IMR-90 (cell line): ENCODE measurements at regions not wholly inside any gene's neighbourhood (a gene's known extent, or its start where the extent isn't known, plus 50 kb on each side); places are given as distances from the start of the nearest gene placed in this dataset.

ENCODE experiments used
- ATAC-seq: fragments of 200-7000 bp; cut with Tn5 transposase; 2 replicates; pipeline ENCODE4 v1.9.1; 2020; ENCODE audit warnings: low read depth, mild to moderate bottlenecking, moderate library complexity
- BruUV-seq: library from RNA; stranded (reverse); fragments of 400-500 nt; replicated peaks from 2 replicates; lab custom pipeline; 2021; lab: Mats Ljungman, UMichigan
- CTCF ChIA-PET: fragments of 300-600 bp; formaldehyde crosslinking; extraction: SDS; loops from one replicate; lab custom pipeline; 2021; ENCODE audit warnings: antibody characterized with exemption; lab: Yijun Ruan, JAX
- POLR2A ChIA-PET: fragments of 300-600 bp; sonication (Branson Sonifier 250); formaldehyde crosslinking; loops from one replicate; lab custom pipeline; 2022; ENCODE audit warnings: antibody characterized with exemption; ENCODE audit not compliant: unreplicated experiment; lab: Charles Lee
- DNase-seq: peaks from one replicate; pipeline ENCODE4 v3.0.0; 2013
- H2AFZ ChIP-seq: replicated peaks from 2 replicates; pipeline ENCODE3; 2013; ENCODE audit warnings: low read length, mild to moderate bottlenecking; ENCODE audit not compliant: poor library complexity
- H2AK5ac ChIP-seq: 2 replicates; pipeline ENCODE4 v1.6.1; 2013; ENCODE audit warnings: low read depth, low read length, inconsistent platforms
- H2AK9ac ChIP-seq: replicated peaks from 2 replicates; pipeline ENCODE3; 2013; ENCODE audit warnings: mild to moderate bottlenecking, low read depth, low read length, moderate library complexity; ENCODE audit not compliant: poor library complexity
- H2BK120ac ChIP-seq: 2 replicates; pipeline ENCODE4 v1.6.1; 2013; ENCODE audit warnings: low read depth, low read length, inconsistent platforms
- H2BK15ac ChIP-seq: 3 replicates; pipeline ENCODE4 v1.6.1; 2013; ENCODE audit warnings: low read depth, low read length, inconsistent platforms
- H2BK20ac ChIP-seq: 2 replicates; pipeline ENCODE4 v1.6.1; 2013; ENCODE audit warnings: low read depth, mild to moderate bottlenecking, inconsistent platforms, low read length, moderate library complexity
- H2BK5ac ChIP-seq: 2 replicates; pipeline ENCODE4 v1.6.1; 2013; ENCODE audit warnings: mild to moderate bottlenecking, low read depth, low read length, inconsistent platforms; ENCODE audit not compliant: poor library complexity, severe bottlenecking
- H3K14ac ChIP-seq: replicated peaks from 2 replicates; pipeline ENCODE4 v1.6.1; 2013; ENCODE audit warnings: low read depth, low read length, inconsistent platforms
- H3K18ac ChIP-seq: 2 replicates; pipeline ENCODE4 v1.6.1; 2013; ENCODE audit warnings: low read depth, low read length, control low read depth
- H3K23ac ChIP-seq: 2 replicates; pipeline ENCODE4 v1.6.1; 2013; ENCODE audit warnings: low read depth, low read length, inconsistent platforms
- H3K27ac ChIP-seq: 2 replicates; pipeline ENCODE4 v1.5.1; 2013; ENCODE audit warnings: mild to moderate bottlenecking, control low read depth, low read length; ENCODE audit not compliant: insufficient read depth
- H3K27me3 ChIP-seq: 2 replicates; pipeline ENCODE4 v1.6.1; 2013; ENCODE audit warnings: low read length; ENCODE audit not compliant: control insufficient read depth, insufficient read depth
- H3K36me3 ChIP-seq: 2 replicates; pipeline ENCODE4 v1.6.1; 2013; ENCODE audit warnings: low read length, mixed read lengths; ENCODE audit not compliant: control insufficient read depth, insufficient read depth
- H3K4ac ChIP-seq: 2 replicates; pipeline ENCODE4 v1.6.1; 2013; ENCODE audit warnings: low read depth, low read length, inconsistent platforms
- H3K4me1 ChIP-seq: 2 replicates; pipeline ENCODE4 v1.6.1; 2013; ENCODE audit warnings: low read length, mixed read lengths; ENCODE audit not compliant: control insufficient read depth, insufficient read depth
- H3K4me2 ChIP-seq: 2 replicates; pipeline ENCODE4 v1.6.1; 2013; ENCODE audit warnings: low read depth, mild to moderate bottlenecking, control low read depth, low read length, moderate library complexity
- H3K4me3 ChIP-seq: 2 replicates; pipeline ENCODE4 v1.5.1; 2013; ENCODE audit warnings: low read depth, mild to moderate bottlenecking, control low read depth, low read length, moderate library complexity; ENCODE audit not compliant: insufficient read depth
- H3K56ac ChIP-seq: 2 replicates; pipeline ENCODE4 v1.6.1; 2013; ENCODE audit warnings: low read length, inconsistent platforms; ENCODE audit not compliant: insufficient read depth; ENCODE audit errors: extremely low read depth
- H3K79me1 ChIP-seq, 2 experiments: 2 replicates each; pipeline ENCODE4 v1.6.1; 2013; ENCODE audit warnings: low read length in 2 of 2, inconsistent platforms in 1 of 2, low read depth in 1 of 2
- H3K9ac ChIP-seq: 2 replicates; pipeline ENCODE4 v1.6.1; 2013; ENCODE audit warnings: low read depth, low read length, control low read depth
- H3K9me1 ChIP-seq: 2 replicates; pipeline ENCODE4 v1.6.1; 2013; ENCODE audit warnings: low read length, inconsistent platforms; ENCODE audit not compliant: insufficient read depth
- H3K9me3 ChIP-seq: 2 replicates; pipeline ENCODE4 v1.6.1; 2013; ENCODE audit warnings: low read length; ENCODE audit not compliant: control insufficient read depth, insufficient read depth
- H4K20me1 ChIP-seq: 2 replicates; pipeline ENCODE4 v1.6.1; 2013; ENCODE audit warnings: low read length, inconsistent platforms; ENCODE audit not compliant: insufficient read depth
- H4K5ac ChIP-seq: 2 replicates; pipeline ENCODE4 v1.6.1; 2013; ENCODE audit warnings: mild to moderate bottlenecking, low read depth, low read length, control low read depth
- H4K8ac ChIP-seq, 2 experiments: 2 replicates each; pipeline ENCODE4 v1.6.1; 2013; ENCODE audit warnings: low read depth in 2 of 2, low read length in 2 of 2, control low read depth in 1 of 2, inconsistent platforms in 1 of 2
- H4K91ac ChIP-seq: 2 replicates; pipeline ENCODE4 v1.6.1; 2013; ENCODE audit warnings: low read depth, low read length, inconsistent platforms; ENCODE audit not compliant: insufficient read depth
- BHLHE40 ChIP-seq: fragments of 150-350 bp; IDR thresholded peaks from 2 replicates; pipeline ENCODE4 v1.6.1; 2016; ENCODE audit warnings: mild to moderate bottlenecking, low read depth, low read length
- CEBPB ChIP-seq: IDR thresholded peaks from 2 replicates; pipeline ENCODE4 v1.6.1; 2012; ENCODE audit warnings: low read depth, low read length, improper control_type of control experiment
- CHD1 ChIP-seq: IDR thresholded peaks from 2 replicates; pipeline ENCODE4 v1.6.1; 2012; ENCODE audit warnings: low read depth, low read length, improper control_type of control experiment
- ELK1 ChIP-seq: fragments of 150-350 bp; IDR thresholded peaks from 2 replicates; pipeline ENCODE4 v1.6.1; 2016; ENCODE audit warnings: low read depth, mild to moderate bottlenecking, low read length, moderate library complexity, borderline replicate concordance
- FOS ChIP-seq: fragments of 150-350 bp; IDR thresholded peaks from 2 replicates; pipeline ENCODE4 v1.6.1; 2016; ENCODE audit warnings: low read depth, low read length
- MAFK ChIP-seq: IDR thresholded peaks from 2 replicates; pipeline ENCODE4 v1.6.1; 2012; ENCODE audit warnings: low read depth, low read length, improper control_type of control experiment
- MAZ ChIP-seq: IDR thresholded peaks from 2 replicates; pipeline ENCODE4 v1.6.1; 2012; ENCODE audit warnings: low read depth, mild to moderate bottlenecking, low read length, improper control_type of control experiment, moderate library complexity, borderline replicate concordance
- MXI1 ChIP-seq: IDR thresholded peaks from 2 replicates; pipeline ENCODE4 v1.6.1; 2012; ENCODE audit warnings: low read depth, mild to moderate bottlenecking, low read length, moderate library complexity, borderline replicate concordance
- NFE2L2 ChIP-seq: fragments of 150-350 bp; IDR thresholded peaks from 2 replicates; pipeline ENCODE4 v1.6.1; 2016; ENCODE audit warnings: low read depth, mild to moderate bottlenecking, low read length
- POLR2A ChIP-seq: IDR thresholded peaks from 2 replicates; pipeline ENCODE4 v1.6.1; 2012; ENCODE audit warnings: mild to moderate bottlenecking, low read depth, low read length
- RAD21 ChIP-seq: IDR thresholded peaks from 2 replicates; pipeline ENCODE4 v1.6.1; 2012; ENCODE audit warnings: low read length, improper control_type of control experiment
- RCOR1 ChIP-seq: IDR thresholded peaks from 2 replicates; pipeline ENCODE4 v1.6.1; 2012; ENCODE audit warnings: mild to moderate bottlenecking, low read length, improper control_type of control experiment; ENCODE audit not compliant: insufficient replicate concordance
- SMC3 ChIP-seq: fragments of 150-350 bp; IDR thresholded peaks from 2 replicates; pipeline ENCODE4 v1.6.1; 2016; ENCODE audit warnings: low read depth, mild to moderate bottlenecking, antibody characterized with exemption, low read length, moderate library complexity
- USF2 ChIP-seq: fragments of 150-350 bp; IDR thresholded peaks from 2 replicates; pipeline ENCODE4 v1.6.1; 2017; ENCODE audit warnings: mild to moderate bottlenecking, antibody characterized with exemption, low read length, low read depth
- WGBS, 2 experiments: methylation state at CpG; one replicate each; pipeline versions ENCODE4 v1.1.5 to v1.1.7; 2013; ENCODE audit warnings: missing lambda C conversion rate in 2 of 2; ENCODE audit not compliant: insufficient read length in 1 of 2; ENCODE audit errors: extremely low coverage in 2 of 2; 5-methylcytosine and 5-hydroxymethylcytosine counted together
- dilution Hi-C: fragments of 300-500 bp; cut with HindIII; formaldehyde crosslinking; loops from one replicate; pipeline ENCODE4 v1.14.3; 2018; ENCODE audit warnings: low sequenced_read_pairs; ENCODE audit not compliant: unreplicated experiment
- in situ Hi-C: fragments of 300-500 bp; cut with MboI; formaldehyde crosslinking; loops from 3 replicates; pipeline ENCODE4 v1.14.3; 2019; ENCODE audit warnings: low sequenced_read_pairs, inconsistent platforms, mixed read lengths
- intact Hi-C: fragments of 100-400 bp; cut with micrococcal nuclease; formaldehyde crosslinking; loops from 2 replicates; pipeline ENCODE4 v1.10.0; 2022
- TF ChIP-seq, protein P1 (sequence below): conservative IDR thresholded peaks from 2 replicates; pipeline ENCODE4 v1.5.1; 2012; ENCODE audit warnings: mild to moderate bottlenecking, low read depth, low read length, improper control_type of control experiment

DNA sequence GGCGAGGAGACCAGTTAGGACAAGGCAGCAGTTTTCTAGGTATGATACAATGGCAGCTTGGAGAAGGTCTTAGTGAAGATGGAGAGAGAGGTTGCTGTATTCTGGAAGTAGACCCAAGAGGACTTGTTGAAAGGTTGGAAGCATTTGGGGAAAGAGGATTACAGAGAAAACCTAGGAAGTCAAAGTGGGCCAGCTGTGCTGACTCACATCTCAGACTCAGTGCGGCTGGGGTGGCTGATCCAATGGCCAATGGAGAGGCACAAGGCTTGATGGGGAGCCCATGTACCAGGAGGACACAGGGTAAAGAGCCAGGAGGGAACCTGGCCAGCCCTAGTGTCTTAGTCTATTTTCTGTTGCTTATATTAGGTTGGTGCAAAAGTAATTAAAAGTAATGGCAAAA is 194.5 kb upstream of the GALNT17 start:
- dilution Hi-C loops (no loop called here), intact Hi-C loops (no loop called here), in situ Hi-C loops (no loop called here)
- no peak overlapping the region for H3K4me3 ChIP-seq
- POLR2A ChIA-PET: no interaction called here
- peaks cover 19% of the 10 kb centered on the region for H3K9me3 ChIP-seq
- H4K5ac ChIP-seq: no peak overlapping the region
- no peak for ATAC-seq
- H2BK120ac ChIP-seq: no peak overlapping the region
- H3K14ac ChIP-seq: no peak overlapping the region
- no peak overlapping the region for H2BK5ac ChIP-seq
- no peak overlapping the region for H2BK20ac ChIP-seq
- H3K9ac ChIP-seq: no peak overlapping the region
- no peaks in the 10 kb centered on the region for H3K4me1 ChIP-seq
- no peak overlapping the region for H3K4me2 ChIP-seq
- H2AFZ ChIP-seq: no peak overlapping the region
- H3K27me3 ChIP-seq: no peaks in the 10 kb centered on the region
- no peak overlapping the region for H4K91ac ChIP-seq
- TF ChIP-seq CEBPB (no peak), BHLHE40 (no peak), POLR2A (no peak), MAFK (no peak), SMC3 (no peak), RCOR1 (no peak), CHD1 (no peak), FOS (no peak), ELK1 (no peak), RAD21 (no peak), USF2 (no peak), MAZ (no peak), MXI1 (no peak), NFE2L2 (no peak)
- TF ChIP-seq, protein P1, sequence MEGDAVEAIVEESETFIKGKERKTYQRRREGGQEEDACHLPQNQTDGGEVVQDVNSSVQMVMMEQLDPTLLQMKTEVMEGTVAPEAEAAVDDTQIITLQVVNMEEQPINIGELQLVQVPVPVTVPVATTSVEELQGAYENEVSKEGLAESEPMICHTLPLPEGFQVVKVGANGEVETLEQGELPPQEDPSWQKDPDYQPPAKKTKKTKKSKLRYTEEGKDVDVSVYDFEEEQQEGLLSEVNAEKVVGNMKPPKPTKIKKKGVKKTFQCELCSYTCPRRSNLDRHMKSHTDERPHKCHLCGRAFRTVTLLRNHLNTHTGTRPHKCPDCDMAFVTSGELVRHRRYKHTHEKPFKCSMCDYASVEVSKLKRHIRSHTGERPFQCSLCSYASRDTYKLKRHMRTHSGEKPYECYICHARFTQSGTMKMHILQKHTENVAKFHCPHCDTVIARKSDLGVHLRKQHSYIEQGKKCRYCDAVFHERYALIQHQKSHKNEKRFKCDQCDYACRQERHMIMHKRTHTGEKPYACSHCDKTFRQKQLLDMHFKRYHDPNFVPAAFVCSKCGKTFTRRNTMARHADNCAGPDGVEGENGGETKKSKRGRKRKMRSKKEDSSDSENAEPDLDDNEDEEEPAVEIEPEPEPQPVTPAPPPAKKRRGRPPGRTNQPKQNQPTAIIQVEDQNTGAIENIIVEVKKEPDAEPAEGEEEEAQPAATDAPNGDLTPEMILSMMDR: no peak
- H2AK9ac ChIP-seq: no peak overlapping the region
- BruUV-seq: no TSS peak
- no peak overlapping the region for H3K23ac ChIP-seq
- no peak for DNase-seq
- H2AK5ac ChIP-seq: no peak overlapping the region
- CTCF ChIA-PET: no interaction called here
- WGBS, 2 experiments: 60% methylated on average over 1 of the region's 2 CpGs; no CpG with 5 or more reads in 1 of the 2 experiments
- no peak overlapping the region for H3K27ac ChIP-seq
- H4K20me1 ChIP-seq: no peaks in the 10 kb centered on the region
- no peak overlapping the region for H3K56ac ChIP-seq
- no peak overlapping the region for H4K8ac ChIP-seq
- no peaks in the 10 kb centered on the region for H3K79me1 ChIP-seq
- H2BK15ac ChIP-seq: no peak overlapping the region
- H3K4ac ChIP-seq: no peak overlapping the region
- H3K36me3 ChIP-seq: no peaks in the 10 kb centered on the region
- no peak overlapping the region for H3K18ac ChIP-seq
- H3K9me1 ChIP-seq: no peaks in the 10 kb centered on the region
